HG03097 (cell line): ENCODE measurements at regions not wholly inside any gene's neighbourhood (a gene's known extent, or its start where the extent isn't known, plus 50 kb on each side); places are given as distances from the start of the nearest gene placed in this dataset.

Source experiments
- ATAC-seq: cut with Tn5 transposase; IDR thresholded peaks from one replicate; pipeline ENCODE4 v1.9.1; 2021; ENCODE audit not compliant: unreplicated experiment, low FRiP score

GRCh38 chr3:22288756-22289155, 537.7 kb upstream of the ZNF385D start:
- no peak for ATAC-seq

- ATAC-seq, result no peak
Measured at GRCh38 chr3:22292681-22293080, 541.7 kb upstream of the ZNF385D start.

- no peak for ATAC-seq
Measured at GRCh38 chr3:22296601-22297000, 545.6 kb upstream of the ZNF385D start.

- no peak for ATAC-seq
Measured at GRCh38 chr3:22297436-22297835, 546.4 kb upstream of the ZNF385D start.

- no peak for ATAC-seq
Measured at GRCh38 chr3:22306454-22306853, 555.4 kb upstream of the ZNF385D start.

GRCh38 chr3:22308871-22309270, 557.9 kb upstream of the ZNF385D start:
- ATAC-seq, result no peak

- ATAC-seq, result no peak
Measured at GRCh38 chr3:22315925-22316324, 564.9 kb upstream of the ZNF385D start.

- no peak for ATAC-seq
Measured at GRCh38 chr3:22318325-22318724, 567.3 kb upstream of the ZNF385D start.

GRCh38 chr3:22319446-22319845, 568.4 kb upstream of the ZNF385D start:
- ATAC-seq, result no peak

GRCh38 chr3:22322861-22323260, 571.9 kb upstream of the ZNF385D start:
- no peak for ATAC-seq

GRCh38 chr3:22326305-22326704, 575.3 kb upstream of the ZNF385D start:
- ATAC-seq, result no peak

- no peak for ATAC-seq
Measured at GRCh38 chr3:22334996-22335395, 584.0 kb upstream of the ZNF385D start.

GRCh38 chr3:22349215-22349851, 598.3 kb upstream of the ZNF385D start:
- no peak for ATAC-seq

- ATAC-seq, result no peak
Measured at GRCh38 chr3:22351806-22352205, 600.8 kb upstream of the ZNF385D start.

- ATAC-seq, result no peak
Measured at GRCh38 chr3:22353126-22353525, 602.1 kb upstream of the ZNF385D start.

GRCh38 chr3:22358334-22358733, 607.3 kb upstream of the ZNF385D start:
- ATAC-seq, result no peak

GRCh38 chr3:22360164-22360563, 609.2 kb upstream of the ZNF385D start:
- ATAC-seq, result no peak

GRCh38 chr3:22360970-22361369, 610.0 kb upstream of the ZNF385D start:
- ATAC-seq, result no peak

- ATAC-seq, result no peak
Measured at GRCh38 chr3:22361521-22361920, 610.5 kb upstream of the ZNF385D start.

GRCh38 chr3:22364851-22365250, 613.8 kb upstream of the ZNF385D start:
- no peak for ATAC-seq

- no peak for ATAC-seq
Measured at GRCh38 chr3:22366781-22367180, 615.8 kb upstream of the ZNF385D start.

GRCh38 chr3:22371036-22371435, 620.0 kb upstream of the ZNF385D start:
- no peak for ATAC-seq
